Stimulated activated naive CD8-positive, alpha-beta T cell treated with anti-CD3 and anti-CD28 coated beads, Interleukin-15, amount 100 ng/mL, for 72 hours (primary cell): ENCODE measurements at regions not wholly inside any gene's neighbourhood (a gene's known extent, or its start where the extent isn't known, plus 50 kb on each side); places are given as distances from the start of the nearest gene placed in this dataset.

Source experiments
- ATAC-seq: fragments of 150-1000 bp; cut with Tn5 transposase; 2 replicates; pipeline ENCODE4 v1.10.0; 2021; ENCODE audit warnings: mild to moderate bottlenecking, moderate library complexity
- DNase-seq, 2 donors: peaks; one replicate each; pipeline ENCODE4 v3.0.0; 2021 to 2022
- H3K27ac Mint-ChIP-seq, 2 donors: one replicate each; pipeline ENCODE4 v1.8.0; 2022; ENCODE audit warnings: mild to moderate bottlenecking in 2 of 2, mixed read lengths in 2 of 2, moderate library complexity in 2 of 2
- H3K27me3 Mint-ChIP-seq: one replicate; pipeline ENCODE4 v1.8.0; 2022; ENCODE audit warnings: mixed read lengths
- H3K4me1 Mint-ChIP-seq: one replicate; pipeline ENCODE4 v1.8.0; 2022; ENCODE audit warnings: mild to moderate bottlenecking, mixed read lengths
- H3K4me3 Mint-ChIP-seq, 2 donors: one replicate each; pipeline ENCODE4 v1.8.0; 2022; ENCODE audit warnings: mild to moderate bottlenecking in 2 of 2, mixed read lengths in 2 of 2, moderate library complexity in 1 of 2
- H3K9me3 Mint-ChIP-seq, 2 donors: one replicate each; pipeline ENCODE4 v1.8.0; 2022; ENCODE audit warnings: mixed read lengths in 2 of 2

DNA sequence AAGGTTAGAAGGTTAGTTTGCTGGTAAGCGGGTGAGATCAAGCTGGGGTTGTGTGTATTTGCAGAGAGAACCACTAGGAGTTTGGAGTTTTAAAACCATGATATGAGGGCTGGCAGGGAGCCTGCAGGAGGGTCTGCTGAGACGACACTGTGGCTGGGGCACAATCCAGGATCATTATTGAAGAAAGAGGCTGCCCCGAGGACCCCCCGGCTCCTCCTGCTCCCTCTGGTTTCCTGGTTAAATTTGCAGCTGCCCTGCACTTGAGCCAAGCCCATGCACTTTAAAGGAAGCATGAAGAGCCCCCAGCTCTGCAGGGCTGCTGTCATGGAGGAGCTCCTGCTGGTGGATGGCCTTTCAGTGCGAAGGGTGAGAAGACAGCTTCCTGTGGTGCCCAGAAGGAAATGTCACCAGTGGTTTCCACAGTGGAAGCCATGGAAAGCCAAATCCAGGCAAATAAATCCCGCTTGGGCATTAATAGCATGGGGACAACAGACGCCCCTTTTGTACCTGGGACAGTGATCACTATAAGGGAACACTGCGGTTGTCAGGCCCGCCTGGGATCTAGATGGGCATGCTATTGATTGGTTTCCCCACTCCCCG is 140.7 kb downstream of the NSG2 start:
- ATAC-seq (no peak), DNase-seq (no peak)
- Mint-ChIP-seq H3K27ac (no peak overlapping the region), H3K4me3 (no peak overlapping the region), H3K4me1 (no peaks in the 10 kb centered on the region), H3K27me3 (peaks cover 10% of the 10 kb centered on the region), H3K9me3 (no peaks in the 10 kb centered on the region)

DNA sequence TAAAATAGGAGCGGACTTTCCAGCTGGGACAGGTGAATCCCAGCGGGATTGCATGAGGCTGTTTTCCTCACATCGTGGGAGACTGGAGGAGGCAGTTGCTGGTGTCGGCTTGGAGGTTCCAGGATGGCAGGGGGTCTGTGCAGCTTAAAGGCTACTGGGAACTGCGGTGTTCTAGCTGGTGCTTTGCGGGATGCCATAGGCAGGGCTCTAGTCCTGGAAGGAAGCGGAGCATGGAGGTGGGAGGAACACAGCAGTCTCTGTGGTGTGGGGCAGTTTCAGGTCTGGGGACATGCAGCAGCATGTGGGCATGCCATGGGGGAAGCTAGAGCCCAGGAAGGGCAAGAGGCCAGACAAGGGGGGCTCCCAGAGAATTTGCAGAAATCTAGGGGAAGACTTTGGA is 141.5 kb downstream of the NSG2 start:
- H3K27me3 Mint-ChIP-seq, result peaks cover 8% of the 10 kb centered on the region
- DNase-seq (no peak), ATAC-seq (no peak)
- no peak overlapping the region for H3K4me3 Mint-ChIP-seq
- H3K4me1 Mint-ChIP-seq, result no peaks in the 10 kb centered on the region
- no peak overlapping the region for H3K27ac Mint-ChIP-seq
- H3K9me3 Mint-ChIP-seq, result no peaks in the 10 kb centered on the region

DNA sequence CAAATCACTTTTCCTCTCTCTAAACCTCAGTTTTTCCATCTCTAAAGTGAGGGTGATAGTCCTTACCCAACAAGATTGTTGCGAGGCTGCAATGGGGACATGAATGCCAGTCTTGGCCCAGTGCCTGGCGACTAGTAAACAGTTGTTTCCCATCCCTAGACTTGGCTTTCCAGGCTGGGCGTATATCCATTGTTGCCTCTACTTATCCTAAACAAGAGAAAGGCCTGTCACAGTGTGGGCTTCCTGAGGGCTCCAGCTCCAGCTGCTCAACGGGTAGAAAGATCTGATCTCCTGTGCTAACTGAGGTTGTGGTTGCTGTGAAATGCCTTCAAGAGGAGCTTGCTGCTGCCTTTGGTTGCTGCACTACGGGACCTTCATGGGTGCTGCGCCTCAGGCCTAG is 142.0 kb downstream of the NSG2 start:
- H3K27me3 Mint-ChIP-seq, result peaks cover 8% of the 10 kb centered on the region
- no peak for DNase-seq

DNA sequence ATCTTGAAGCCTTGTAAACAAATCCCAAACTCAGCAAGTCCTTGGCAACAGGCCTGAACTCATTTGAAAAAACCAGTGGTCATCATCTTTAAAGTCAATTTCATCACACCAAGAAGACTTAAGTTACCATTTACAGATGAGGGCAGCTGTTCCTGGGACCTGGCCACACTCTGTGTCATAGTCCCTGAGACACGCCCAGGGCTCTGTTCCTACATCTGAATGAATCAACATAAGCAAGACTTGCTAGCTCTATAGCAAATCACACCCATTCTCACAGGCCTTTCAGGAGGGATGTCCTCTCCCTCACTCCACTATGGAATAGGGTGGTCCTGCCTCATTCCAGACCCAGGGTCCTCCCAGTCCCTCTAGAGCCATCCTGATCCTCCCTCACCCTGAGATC is 142.8 kb downstream of the NSG2 start:
- Mint-ChIP-seq H3K27ac (no peak overlapping the region), H3K9me3 (no peaks in the 10 kb centered on the region), H3K4me1 (no peaks in the 10 kb centered on the region), H3K27me3 (peaks cover 8% of the 10 kb centered on the region), H3K4me3 (no peak overlapping the region)
- ATAC-seq, result no peak
- no peak for DNase-seq

More for the DNA sequence above, 142.0 kb downstream of the NSG2 start:
- Mint-ChIP-seq H3K4me1 (no peaks in the 10 kb centered on the region), H3K9me3 (no peaks in the 10 kb centered on the region), H3K27ac (no peak overlapping the region), H3K4me3 (no peak overlapping the region)
- no peak for ATAC-seq

DNA sequence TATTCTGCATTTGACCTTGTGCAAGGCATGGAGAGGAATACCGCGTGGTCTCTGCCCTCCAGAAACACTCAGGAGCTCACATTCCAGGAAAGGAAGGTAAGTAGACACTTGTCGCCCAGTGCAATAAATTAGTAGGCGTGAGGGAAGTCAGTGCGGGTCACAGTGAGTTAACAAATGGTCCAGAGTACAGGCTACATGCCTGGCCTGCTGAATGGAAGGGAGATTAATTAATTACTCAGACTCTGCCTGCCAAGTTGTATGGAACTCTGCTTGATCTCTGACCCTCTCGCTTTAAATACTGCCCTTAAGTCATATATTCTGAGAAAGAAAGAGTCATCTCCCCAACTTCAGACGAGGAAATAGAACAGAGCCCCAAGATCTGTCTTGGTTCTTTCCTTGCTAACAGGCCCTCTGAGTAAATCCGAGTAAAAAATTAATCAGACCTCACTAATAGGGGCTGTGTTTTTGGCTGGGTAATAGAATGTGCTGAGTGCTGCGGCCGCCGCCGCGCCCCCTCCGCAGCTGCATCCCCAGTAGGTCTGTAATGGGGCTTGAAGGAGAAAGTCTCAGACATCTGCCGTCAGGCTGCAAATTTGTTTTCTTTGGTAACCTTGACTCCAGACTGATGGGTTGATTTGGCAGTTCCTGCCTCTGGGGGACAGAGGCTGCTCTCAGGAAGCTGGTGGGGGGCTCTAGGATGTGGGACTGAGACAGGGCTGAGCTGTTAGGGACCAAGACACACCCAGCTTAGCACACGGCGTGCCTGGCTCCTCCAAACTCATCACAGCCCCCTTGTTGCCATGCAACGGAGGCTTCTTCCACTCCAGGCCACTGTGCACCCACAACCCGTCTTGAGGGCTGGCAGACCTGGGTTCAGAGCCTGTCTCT is 144.4 kb downstream of the NSG2 start:
- no peak overlapping the region for H3K27ac Mint-ChIP-seq
- H3K4me3 Mint-ChIP-seq, result no peak overlapping the region
- H3K27me3 Mint-ChIP-seq, result peaks cover 8% of the 10 kb centered on the region
- H3K9me3 Mint-ChIP-seq, result no peaks in the 10 kb centered on the region
- DNase-seq (no peak), ATAC-seq (no peak)
- no peaks in the 10 kb centered on the region for H3K4me1 Mint-ChIP-seq

DNA sequence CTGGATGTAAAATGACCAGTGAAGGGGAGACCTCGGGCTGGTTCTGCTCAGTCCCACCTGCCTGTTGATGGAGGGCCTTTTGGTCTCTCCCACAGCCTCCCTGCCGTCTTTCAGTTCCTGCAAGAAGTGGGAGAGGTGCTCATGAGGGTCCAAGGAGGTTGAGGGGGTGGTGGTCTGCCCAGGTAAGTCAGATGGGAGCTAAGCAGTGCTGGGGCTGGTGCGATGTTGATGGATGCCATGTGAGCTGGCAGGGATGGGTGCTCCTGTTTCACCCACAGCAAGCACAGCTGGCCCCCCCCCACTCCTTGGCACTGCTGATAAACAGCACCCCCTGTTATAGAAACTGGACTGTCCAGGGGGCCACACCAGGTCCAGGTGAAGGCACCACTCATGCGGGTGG is 145.6 kb downstream of the NSG2 start:
- no peak overlapping the region for H3K4me3 Mint-ChIP-seq
- no peaks in the 10 kb centered on the region for H3K9me3 Mint-ChIP-seq
- H3K4me1 Mint-ChIP-seq, result no peaks in the 10 kb centered on the region
- ATAC-seq, result peak; percentile 22
- peak overlapping the region in 1 of 2 donors; percentile 65 for H3K27ac Mint-ChIP-seq
- DNase-seq, result no peak
- H3K27me3 Mint-ChIP-seq, result peaks cover 8% of the 10 kb centered on the region

DNA sequence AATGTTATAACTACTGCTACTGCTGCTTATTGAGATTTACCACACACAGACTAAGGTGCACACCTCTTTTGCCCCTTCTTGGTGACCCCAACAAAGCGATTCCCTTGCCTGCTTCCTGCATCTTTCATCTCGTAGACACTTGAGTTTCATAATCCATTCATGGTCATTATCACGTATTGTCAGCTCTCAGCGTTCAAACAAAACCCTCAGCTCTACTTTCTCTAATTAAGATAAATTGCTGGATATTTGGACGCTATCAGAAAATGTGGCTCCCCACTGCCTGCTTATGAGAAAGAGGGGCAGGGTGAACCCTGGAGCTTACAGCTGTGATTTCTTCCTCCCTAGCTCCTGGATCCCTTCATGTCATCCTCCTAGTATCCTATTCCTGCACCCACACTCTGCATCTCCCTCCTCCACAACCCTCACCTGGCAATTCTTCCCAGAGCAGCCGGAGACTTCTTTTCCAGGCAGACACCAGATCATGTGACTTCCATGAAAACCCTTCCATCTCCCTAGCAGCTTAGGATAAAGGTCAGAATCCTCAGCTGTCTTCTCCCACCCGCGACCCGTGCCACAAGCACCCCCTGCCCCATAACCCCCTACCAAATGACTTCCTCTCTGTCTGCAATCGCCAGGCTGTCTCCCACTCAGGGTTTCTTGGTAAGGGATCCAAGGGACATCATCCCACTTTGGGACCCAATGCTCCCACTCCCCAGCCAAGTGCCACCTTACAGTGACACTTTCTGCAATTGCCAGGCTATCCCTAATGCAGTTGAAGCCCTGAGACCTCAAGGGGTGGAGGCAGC is 146.5 kb downstream of the NSG2 start:
- Mint-ChIP-seq H3K4me3 (no peak overlapping the region), H3K9me3 (no peaks in the 10 kb centered on the region), H3K4me1 (no peaks in the 10 kb centered on the region), H3K27me3 (peaks cover 8% of the 10 kb centered on the region), H3K27ac (no peak overlapping the region)
- ATAC-seq, result no peak
- no peak for DNase-seq

DNA sequence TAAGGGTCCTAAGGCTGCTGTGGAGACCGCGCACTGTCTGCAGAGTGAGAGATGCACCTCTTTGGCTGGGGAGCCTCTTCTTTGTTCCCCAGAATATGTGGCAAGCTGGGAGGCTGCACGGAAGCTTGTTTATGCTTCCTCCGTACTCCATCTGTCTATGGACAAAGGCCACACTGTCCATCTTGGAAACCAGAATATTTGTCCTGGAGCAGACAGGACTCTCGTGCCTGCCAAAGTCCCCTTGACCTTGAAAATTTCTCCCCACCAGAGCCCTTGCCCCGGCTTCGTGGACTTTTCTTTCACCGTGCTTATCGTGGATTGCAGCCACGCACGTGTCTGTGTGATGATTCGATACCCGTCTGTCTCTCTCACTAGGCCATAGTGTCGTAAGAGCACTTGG is 147.4 kb downstream of the NSG2 start:
- Mint-ChIP-seq H3K27me3 (peaks cover 6% of the 10 kb centered on the region), H3K4me3 (no peak overlapping the region), H3K9me3 (no peaks in the 10 kb centered on the region), H3K4me1 (no peaks in the 10 kb centered on the region), H3K27ac (no peak overlapping the region)
- DNase-seq (no peak), ATAC-seq (no peak)

DNA sequence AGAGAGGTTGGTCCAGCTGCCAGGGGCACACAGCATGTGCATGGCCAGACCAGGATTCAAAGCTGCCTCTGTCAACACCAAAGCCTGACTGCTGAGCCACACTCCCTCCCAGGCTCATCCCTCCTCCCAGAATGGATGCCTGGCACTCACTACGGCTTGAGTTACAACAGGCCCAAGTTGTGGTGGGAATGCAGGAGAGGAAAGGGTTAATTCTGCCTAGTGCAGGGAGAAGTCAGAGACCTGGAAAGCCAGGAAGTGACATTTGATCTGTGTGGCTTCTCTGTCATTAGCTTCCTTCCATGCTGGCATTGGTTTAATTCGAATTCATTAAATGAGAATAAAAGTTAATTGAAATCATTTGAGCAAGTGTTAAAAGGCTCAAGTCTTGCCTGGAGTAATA is 150.0 kb downstream of the NSG2 start:
- Mint-ChIP-seq H3K9me3 (no peaks in the 10 kb centered on the region), H3K4me3 (no peak overlapping the region), H3K27me3 (no peaks in the 10 kb centered on the region), H3K4me1 (no peaks in the 10 kb centered on the region), H3K27ac (no peak overlapping the region)
- no peak for DNase-seq
- ATAC-seq, result no peak

DNA sequence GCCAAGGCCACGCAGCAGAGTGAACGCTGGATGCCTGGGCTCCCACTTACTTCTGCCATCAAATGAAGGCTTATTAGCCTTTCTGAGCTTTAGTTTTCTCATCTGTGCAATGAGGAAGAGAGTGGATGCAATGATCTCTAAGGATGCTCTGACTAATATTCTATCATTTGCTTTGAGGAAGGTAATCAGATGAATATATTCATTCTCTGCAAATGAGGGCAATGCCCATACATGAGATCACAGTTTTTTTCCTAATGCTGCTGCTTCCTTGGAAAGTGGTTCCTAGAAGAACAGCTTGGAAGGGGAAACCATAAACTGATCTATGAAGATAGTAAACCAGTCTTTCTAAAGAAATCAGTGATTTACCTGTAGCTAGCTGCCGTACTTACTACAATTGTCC is 152.4 kb downstream of the NSG2 start:
- ATAC-seq (no peak), DNase-seq (no peak)
- Mint-ChIP-seq H3K27me3 (no peaks in the 10 kb centered on the region), H3K4me1 (no peaks in the 10 kb centered on the region), H3K27ac (no peak overlapping the region), H3K9me3 (no peaks in the 10 kb centered on the region), H3K4me3 (no peak overlapping the region)

DNA sequence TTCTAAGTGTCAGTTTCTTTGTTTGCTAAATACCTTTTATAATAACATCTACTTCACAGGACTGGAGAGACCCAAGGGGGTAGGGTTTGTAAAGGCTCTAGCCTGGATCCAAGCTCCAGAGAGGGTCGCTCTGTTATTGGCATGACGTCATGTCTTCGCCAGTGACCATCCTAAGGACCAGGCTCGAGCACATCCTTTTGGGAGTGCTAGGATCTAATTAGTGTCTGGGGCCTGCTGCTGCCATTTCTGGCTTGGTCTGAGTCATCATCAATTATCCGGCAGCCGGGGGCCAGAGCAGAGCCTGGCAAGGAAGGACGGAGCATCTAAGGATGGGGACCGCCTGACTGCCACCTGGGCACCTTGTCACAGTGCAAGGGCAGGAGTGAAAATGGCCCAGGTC is 153.0 kb downstream of the NSG2 start:
- Mint-ChIP-seq H3K9me3 (no peaks in the 10 kb centered on the region), H3K27ac (no peak overlapping the region)
- ATAC-seq, result no peak

DNA sequence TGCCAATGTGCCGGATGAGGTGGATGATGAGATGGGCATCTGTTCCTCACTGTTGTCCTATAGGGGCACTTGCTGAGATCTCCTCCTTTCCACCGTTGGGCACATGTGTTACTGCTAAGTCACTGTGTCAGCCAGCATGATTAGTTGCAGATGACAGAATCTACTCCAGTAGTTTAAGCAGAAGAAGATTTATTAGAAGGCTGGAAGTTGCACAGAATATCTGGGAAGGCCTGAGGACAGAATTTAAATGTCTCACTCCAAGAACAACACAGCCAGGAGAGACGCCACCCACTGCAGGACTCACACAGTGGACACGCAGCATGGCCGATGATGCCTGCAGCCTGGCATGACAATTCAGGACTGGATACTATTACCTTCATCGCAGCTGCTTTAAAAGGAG is 157.5 kb downstream of the NSG2 start:
- ATAC-seq (no peak), DNase-seq (no peak)
- peaks cover 9% of the 10 kb centered on the region for H3K27me3 Mint-ChIP-seq
- H3K9me3 Mint-ChIP-seq, result no peaks in the 10 kb centered on the region
- no peak overlapping the region for H3K27ac Mint-ChIP-seq
- H3K4me1 Mint-ChIP-seq, result no peaks in the 10 kb centered on the region
- H3K4me3 Mint-ChIP-seq, result no peak overlapping the region

More for the DNA sequence above, 153.0 kb downstream of the NSG2 start:
- Mint-ChIP-seq H3K4me1 (no peaks in the 10 kb centered on the region), H3K4me3 (no peak overlapping the region), H3K27me3 (no peaks in the 10 kb centered on the region)
- DNase-seq, result no peak

DNA sequence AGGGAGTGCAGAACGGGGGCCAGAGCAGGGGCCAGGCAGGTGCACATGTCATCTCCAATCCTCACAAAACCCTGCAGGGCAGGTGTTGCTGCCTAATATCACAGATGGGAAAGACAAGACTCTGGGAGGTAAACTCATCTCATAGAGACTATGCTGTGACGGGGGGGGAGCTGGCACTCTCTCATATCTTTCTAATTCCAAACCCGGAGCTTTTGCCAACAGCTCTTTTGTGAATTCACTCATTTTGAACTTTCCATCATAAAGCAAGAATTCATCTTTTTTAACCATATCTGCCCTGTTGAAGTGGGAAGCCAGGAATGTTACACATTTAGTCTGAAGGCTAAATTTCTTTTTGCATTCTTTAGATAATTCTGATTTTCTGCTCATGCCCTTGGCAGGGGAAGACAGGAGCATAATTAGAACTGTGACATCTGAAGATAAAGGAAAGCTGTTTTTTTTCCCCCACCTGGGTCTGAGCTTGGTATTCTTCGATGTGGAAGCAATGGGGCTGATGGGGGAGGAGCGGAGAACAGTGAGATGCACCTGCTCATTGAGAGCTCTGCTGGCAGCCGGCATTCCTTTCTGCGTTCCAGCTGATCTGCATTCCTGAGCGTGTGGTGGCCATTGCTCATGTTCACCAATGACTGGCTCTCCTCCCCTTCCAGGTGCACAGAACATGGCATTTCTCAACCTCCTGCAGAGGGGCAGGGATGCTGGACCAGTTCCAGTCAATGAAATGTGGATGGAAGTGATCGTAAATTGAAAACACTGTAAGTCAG is 159.2 kb downstream of the NSG2 start:
- Mint-ChIP-seq H3K4me1 (no peaks in the 10 kb centered on the region), H3K4me3 (no peak overlapping the region), H3K9me3 (no peaks in the 10 kb centered on the region), H3K27me3 (peaks cover 9% of the 10 kb centered on the region), H3K27ac (no peak overlapping the region)
- DNase-seq (no peak), ATAC-seq (no peak)

DNA sequence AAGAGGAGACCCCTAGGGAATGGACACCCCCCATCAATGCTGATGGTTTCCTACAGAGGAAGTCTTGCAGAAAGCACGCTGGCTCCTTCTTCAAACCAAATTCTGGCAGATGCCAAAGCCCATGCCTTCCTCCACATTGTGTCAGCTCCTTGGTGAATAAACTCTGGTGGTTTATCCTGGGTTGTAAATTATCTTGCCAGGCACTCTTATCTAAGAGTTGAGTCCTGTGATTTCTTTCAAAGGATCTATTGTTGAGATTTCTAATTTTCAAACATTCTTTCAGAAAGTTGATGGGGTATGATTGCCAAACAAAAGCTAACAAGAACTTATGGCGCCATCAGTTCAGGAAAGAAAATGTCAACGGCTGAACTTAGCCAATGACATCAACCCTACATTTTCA is 160.4 kb downstream of the NSG2 start:
- no peaks in the 10 kb centered on the region for H3K9me3 Mint-ChIP-seq
- DNase-seq (no peak), ATAC-seq (no peak)
- H3K27me3 Mint-ChIP-seq, result peaks cover 9% of the 10 kb centered on the region
- H3K27ac Mint-ChIP-seq, result no peak overlapping the region
- no peak overlapping the region for H3K4me3 Mint-ChIP-seq
- no peaks in the 10 kb centered on the region for H3K4me1 Mint-ChIP-seq

DNA sequence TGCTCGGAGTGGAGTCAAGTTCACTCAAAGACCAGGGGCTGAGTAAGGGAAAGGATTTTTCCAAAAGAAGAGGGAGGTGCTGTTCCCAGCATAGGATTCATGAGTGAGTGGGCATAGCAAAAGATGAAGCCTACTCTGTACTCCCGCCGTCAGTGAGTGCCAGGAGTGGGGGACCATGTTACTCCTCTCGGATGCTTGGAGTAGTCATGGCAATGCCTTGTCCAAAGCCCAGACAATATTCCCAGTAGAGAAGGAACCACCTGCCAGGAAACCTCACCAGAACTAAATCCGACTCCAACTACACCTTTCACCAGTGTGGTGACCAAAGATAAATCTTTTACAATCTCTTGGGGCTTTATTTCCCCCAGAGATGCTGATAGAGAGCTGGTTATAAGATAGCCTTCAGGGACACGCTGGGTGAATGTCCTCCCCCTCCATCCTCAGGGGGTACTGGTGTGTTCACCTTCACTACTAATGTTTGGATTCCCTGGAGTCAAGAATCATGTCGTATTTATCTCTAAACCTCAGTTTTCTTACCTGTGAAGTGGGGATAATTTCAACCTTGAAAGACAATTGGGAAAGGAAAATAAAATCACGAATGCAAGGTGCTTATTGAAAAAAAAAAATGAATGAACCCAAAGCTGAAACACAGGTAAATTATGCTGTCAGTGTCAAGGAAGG is 165.2 kb downstream of the NSG2 start:
- Mint-ChIP-seq H3K4me1 (no peaks in the 10 kb centered on the region), H3K9me3 (no peaks in the 10 kb centered on the region), H3K27ac (peak overlapping the region in 1 of 2 donors; percentile 16), H3K27me3 (peaks cover 9% of the 10 kb centered on the region), H3K4me3 (no peak overlapping the region)
- ATAC-seq (no peak), DNase-seq (no peak)
